AG04450 (cell line): ENCODE measurements at regions not wholly inside any gene's neighbourhood (a gene's known extent, or its start where the extent isn't known, plus 50 kb on each side); places are given as distances from the start of the nearest gene placed in this dataset.
"Not testable (repeated sequence)": the region's sequence is repeated elsewhere in the genome, so short reads cannot be mapped to it uniquely, and the experiment has no call there.

Experiments used
- CTCF ChIA-PET: fragments of 300-600, 350-600 bp; formaldehyde crosslinking; extraction: SDS; loops from one replicate; lab custom pipeline; 2022; ENCODE audit warnings: antibody characterized with exemption, inconsistent platforms; lab: Charles Lee
- POLR2A ChIA-PET: fragments of 350-600 bp; formaldehyde crosslinking; extraction: SDS; loops from one replicate; lab custom pipeline; 2021; ENCODE audit warnings: antibody characterized with exemption, inconsistent platforms; lab: Yijun Ruan, JAX
- DNase-seq: peaks from one replicate; pipeline ENCODE4 v3.0.0-alpha.2; 2011; ENCODE audit warnings: low read depth, low spot score
- H3K27ac ChIP-seq: one replicate; pipeline ENCODE4 v1.5.1; 2012; ENCODE audit warnings: low read depth, low read length, control low read depth
- H3K27me3 ChIP-seq: one replicate; pipeline ENCODE4 v1.6.0; 2012; ENCODE audit warnings: low read length; ENCODE audit not compliant: control insufficient read depth, insufficient read depth
- H3K4me3 ChIP-seq: 2 replicates; pipeline ENCODE4 v1.5.1; 2011; ENCODE audit warnings: mild to moderate bottlenecking, low read depth, low read length, control low read depth
- H3K9me3 ChIP-seq: 2 replicates; pipeline ENCODE4 v1.5.1; 2012; ENCODE audit warnings: low read length; ENCODE audit not compliant: control insufficient read depth, insufficient read depth
- CTCF ChIP-seq: IDR thresholded peaks from 2 replicates; pipeline ENCODE4 v1.5.1; 2011; ENCODE audit warnings: low read depth, low read length, control low read depth, inconsistent platforms

GRCh38 chr6:166851426-166851825 is 104.9 kb downstream of the RNASET2 start:
- CTCF ChIA-PET: no interaction called here
- Histone ChIP-seq H3K4me3 (no peak overlapping the region), H3K27me3 (no peaks in the 10 kb centered on the region), H3K9me3 (peaks cover 22% of the 10 kb centered on the region), H3K27ac (no peak overlapping the region)
- no peak for TF ChIP-seq CTCF
- no peak for DNase-seq
- POLR2A ChIA-PET: no interaction called here

GRCh38 chr6:166850677-166851076 is 105.7 kb downstream of the RNASET2 start:
- CTCF ChIA-PET: no interaction called here
- POLR2A ChIA-PET: no interaction called here
- no peak for DNase-seq
- no peak for TF ChIP-seq CTCF
- Histone ChIP-seq H3K9me3 (peaks cover 22% of the 10 kb centered on the region), H3K27me3 (no peaks in the 10 kb centered on the region), H3K27ac (no peak overlapping the region), H3K4me3 (no peak overlapping the region)

GRCh38 chr6:166849749-166850183 is 106.6 kb downstream of the RNASET2 start:
- no peak for DNase-seq
- no peak for TF ChIP-seq CTCF
- Histone ChIP-seq H3K27ac (no peak overlapping the region), H3K4me3 (no peak overlapping the region), H3K9me3 (peaks cover 22% of the 10 kb centered on the region), H3K27me3 (no peaks in the 10 kb centered on the region)
- ChIA-PET POLR2A (no interaction called here), CTCF (interaction anchor here (1.2 kb wide), 1 partner anchor 140 kb away, joined by 4 read pairs; no protein-coding TSS in a partner anchor)

- ChIA-PET CTCF (interaction anchor here (1.2 kb wide), 1 partner anchor 140 kb away, joined by 4 read pairs; no protein-coding TSS in a partner anchor), POLR2A (no interaction called here)
- Histone ChIP-seq H3K9me3 (peaks cover 22% of the 10 kb centered on the region), H3K4me3 (no peak overlapping the region), H3K27me3 (no peaks in the 10 kb centered on the region), H3K27ac (no peak overlapping the region)
- DNase-seq: no peak
- no peak for TF ChIP-seq CTCF
Measured at GRCh38 chr6:166848979-166849748, 107.2 kb downstream of the RNASET2 start.

- DNase-seq, H3K4me3 ChIP-seq, H3K27ac ChIP-seq, POLR2A ChIA-PET, CTCF ChIA-PET, H3K27me3 ChIP-seq: not testable (repeated sequence)
- H3K9me3 ChIP-seq: peaks cover 15% of the 10 kb centered on the region
Measured at GRCh38 chr6:166846446-166847142, 109.8 kb downstream of the RNASET2 start.
